HL-60 (cell line): ENCODE measurements at regions not wholly inside any gene's neighbourhood (a gene's known extent, or its start where the extent isn't known, plus 50 kb on each side); places are given as distances from the start of the nearest gene placed in this dataset.

Experiments used
- DNase-seq, 2 experiments: peaks; one replicate each; pipeline ENCODE4 v3.0.0-alpha.2; 2010 to 2020; ENCODE audit warnings: low read depth in 1 of 2, low spot score in 1 of 2
- H3K27ac ChIP-seq: fragments of 250-450 bp; sonication (Bioruptor Pico); replicated peaks from 2 replicates; pipeline ENCODE4 v1.5.1; 2020; ENCODE audit warnings: mild to moderate bottlenecking, moderate library complexity
- H3K27me3 ChIP-seq: fragments of 250-450 bp; sonication (Bioruptor Pico); 2 replicates; pipeline ENCODE4 v1.5.1; 2021; ENCODE audit warnings: mild to moderate bottlenecking, moderate library complexity; ENCODE audit not compliant: insufficient read depth, poor library complexity, severe bottlenecking
- H3K4me3 ChIP-seq: replicated peaks from 2 replicates; pipeline ENCODE4 v1.5.1; 2011; ENCODE audit warnings: mild to moderate bottlenecking, control low read depth, low read length; ENCODE audit not compliant: insufficient read depth
- CTCF ChIP-seq: IDR thresholded peaks from one replicate; pipeline ENCODE4 v1.5.1; 2011; ENCODE audit warnings: low read length, control low read depth, inconsistent platforms; ENCODE audit not compliant: insufficient read depth
- GABPA ChIP-seq: IDR thresholded peaks from 2 replicates; pipeline ENCODE4 v1.6.1; 2012; ENCODE audit warnings: low read depth
- POLR2AphosphoS5 ChIP-seq: IDR thresholded peaks from 2 replicates; pipeline ENCODE4 v1.6.1; 2012; ENCODE audit warnings: low read depth
- REST ChIP-seq: IDR thresholded peaks from 2 replicates; pipeline ENCODE4 v1.6.1; 2012; ENCODE audit warnings: low read depth; ENCODE audit not compliant: insufficient replicate concordance
- SPI1 ChIP-seq: IDR thresholded peaks from 2 replicates; pipeline ENCODE4 v1.6.1; 2012; ENCODE audit warnings: low read depth, mild to moderate bottlenecking, borderline replicate concordance

- TF ChIP-seq CTCF (no peak), GABPA (no peak), SPI1 (no peak)
- H3K27me3 ChIP-seq: no peaks in the 10 kb centered on the region
- DNase-seq: no peak
- H3K4me3 ChIP-seq: no peak overlapping the region
- no peak overlapping the region for H3K27ac ChIP-seq
These were observed 257.7 kb downstream of the LOXHD1 start for GRCh38 chr18:46399303-46399702.

- no peaks in the 10 kb centered on the region for H3K27me3 ChIP-seq
- no peak for TF ChIP-seq REST
- no peak for TF ChIP-seq GABPA
- no peak overlapping the region for H3K27ac ChIP-seq
- no peak for DNase-seq
- H3K4me3 ChIP-seq: no peak overlapping the region
These were observed 256.6 kb downstream of the LOXHD1 start for GRCh38 chr18:46400449-46400848.

- no peak overlapping the region for H3K27ac ChIP-seq
- TF ChIP-seq POLR2AphosphoS5 (no peak), REST (no peak), SPI1 (no peak), GABPA (no peak), CTCF (no peak)
- no peaks in the 10 kb centered on the region for H3K27me3 ChIP-seq
- H3K4me3 ChIP-seq: no peak overlapping the region
- no peak for DNase-seq
These were observed 255.4 kb downstream of the LOXHD1 start for GRCh38 chr18:46401486-46402070.

GRCh38 chr18:46402396-46402795, 254.6 kb downstream of the LOXHD1 start:
- TF ChIP-seq POLR2AphosphoS5 (no peak), GABPA (no peak), REST (no peak), CTCF (no peak), SPI1 (no peak)
- Histone ChIP-seq H3K27ac (no peak overlapping the region), H3K27me3 (no peaks in the 10 kb centered on the region), H3K4me3 (no peak overlapping the region)
- no peak for DNase-seq
